HAP-1 (cell line): ENCODE measurements at regions not wholly inside any gene's neighbourhood (a gene's known extent, or its start where the extent isn't known, plus 50 kb on each side); places are given as distances from the start of the nearest gene placed in this dataset.

Source experiments
- DNase-seq, 2 experiments: peaks; one replicate each; pipeline ENCODE4 v3.0.0-alpha.2; 2016 to 2020; ENCODE audit warnings: low spot score in 2 of 2
- H3K27me3 ChIP-seq: fragments of 250-450 bp; sonication (Bioruptor Pico); 2 replicates; pipeline ENCODE4 v1.5.1; 2020; ENCODE audit warnings: low read depth, mild to moderate bottlenecking, moderate library complexity
- H3K36me3 ChIP-seq: fragments of 250-450 bp; sonication (Bioruptor Pico); replicated peaks from 2 replicates; pipeline ENCODE4 v1.5.1; 2020; ENCODE audit warnings: mild to moderate bottlenecking
- H3K4me1 ChIP-seq: fragments of 250-450 bp; sonication (Bioruptor Pico); 2 replicates; pipeline ENCODE4 v1.5.1; 2020; ENCODE audit warnings: mild to moderate bottlenecking
- H3K4me3 ChIP-seq: fragments of 250-450 bp; sonication (Bioruptor Pico); 2 replicates; pipeline ENCODE4 v1.5.1; 2020; ENCODE audit warnings: mild to moderate bottlenecking, moderate library complexity
- H3K9me3 ChIP-seq: fragments of 250-450 bp; sonication (Bioruptor Pico); 2 replicates; pipeline ENCODE4 v1.5.1; 2020; ENCODE audit warnings: mild to moderate bottlenecking, moderate library complexity
- in situ Hi-C: fragments of 300-500 bp; cut with MboI; formaldehyde crosslinking; loops from 3 replicates; pipeline ENCODE4 v1.14.3; 2020; ENCODE audit warnings: low sequenced_read_pairs, inconsistent platforms, mixed read lengths

- no peak for DNase-seq
- Histone ChIP-seq H3K36me3 (no peaks in the 10 kb centered on the region), H3K27me3 (no peaks in the 10 kb centered on the region), H3K4me1 (peaks cover 4% of the 10 kb centered on the region), H3K4me3 (no peak overlapping the region), H3K9me3 (no peaks in the 10 kb centered on the region)
- in situ Hi-C loops, result no loop called here
Measured at GRCh38 chr3:115498421-115498820, 124.9 kb upstream of the GAP43 start.

GRCh38 chr3:115498898-115499297, 124.4 kb upstream of the GAP43 start:
- DNase-seq, result no peak
- no peaks in the 10 kb centered on the region for H3K36me3 ChIP-seq
- in situ Hi-C loops, result no loop called here
- no peaks in the 10 kb centered on the region; the same call in 1 of the 2 replicates for H3K4me1 ChIP-seq
- H3K4me3 ChIP-seq, result no peak overlapping the region
- no peaks in the 10 kb centered on the region for H3K9me3 ChIP-seq
- no peaks in the 10 kb centered on the region for H3K27me3 ChIP-seq

GRCh38 chr3:115499666-115500065, 123.6 kb upstream of the GAP43 start:
- H3K4me1 ChIP-seq, result no peaks in the 10 kb centered on the region
- H3K9me3 ChIP-seq, result no peaks in the 10 kb centered on the region
- no peak overlapping the region for H3K4me3 ChIP-seq
- in situ Hi-C loops, result no loop called here
- no peaks in the 10 kb centered on the region for H3K27me3 ChIP-seq
- H3K36me3 ChIP-seq, result no peaks in the 10 kb centered on the region
- no peak for DNase-seq

DNA sequence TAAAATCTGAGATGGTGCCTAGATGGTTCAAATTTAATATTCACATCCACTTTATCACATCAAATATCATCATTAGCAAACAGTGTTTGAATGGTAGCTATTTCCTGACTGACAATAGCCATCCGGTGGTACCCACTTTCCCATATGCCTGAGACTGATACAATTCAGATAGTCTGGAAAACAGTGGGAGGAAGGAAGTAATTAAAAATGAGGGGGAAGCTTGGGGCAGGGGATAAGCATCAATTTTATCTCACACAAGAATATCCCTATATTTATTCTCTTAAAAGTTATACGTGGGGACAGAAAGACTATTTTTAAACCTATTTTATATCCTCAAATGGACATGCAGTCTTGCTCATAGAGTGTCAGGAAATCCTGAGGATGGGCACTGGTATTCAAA, 122.5 kb upstream of the GAP43 start:
- Histone ChIP-seq H3K36me3 (no peaks in the 10 kb centered on the region), H3K4me1 (no peaks in the 10 kb centered on the region), H3K9me3 (no peaks in the 10 kb centered on the region), H3K27me3 (no peaks in the 10 kb centered on the region), H3K4me3 (no peak overlapping the region)
- in situ Hi-C loops, result no loop called here
- DNase-seq, result no peak

DNA sequence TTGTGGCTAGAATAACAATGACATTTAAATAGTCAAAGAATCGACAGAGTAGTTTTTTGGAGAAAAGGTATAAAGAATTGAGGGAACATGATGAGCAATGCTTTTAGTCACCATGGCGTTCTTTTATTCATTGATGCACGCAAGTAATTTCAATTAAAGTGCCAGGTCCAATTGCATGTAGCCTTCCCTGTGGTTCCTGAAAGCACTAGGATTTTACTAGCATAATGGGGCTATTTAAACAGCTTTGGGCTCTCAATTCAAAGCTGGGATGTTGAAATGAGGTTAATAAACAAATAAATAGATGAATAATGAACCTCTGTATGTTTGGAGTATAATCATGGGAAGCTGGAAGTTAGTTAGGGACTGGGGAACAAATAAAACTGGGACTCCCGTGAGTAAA, 121.2 kb upstream of the GAP43 start:
- no peaks in the 10 kb centered on the region for H3K27me3 ChIP-seq
- H3K36me3 ChIP-seq, result no peaks in the 10 kb centered on the region
- H3K4me1 ChIP-seq, result no peaks in the 10 kb centered on the region
- no peak for DNase-seq
- in situ Hi-C loops, result no loop called here
- H3K9me3 ChIP-seq, result no peaks in the 10 kb centered on the region
- H3K4me3 ChIP-seq, result no peak overlapping the region

GRCh38 chr3:115503394-115503793, 119.9 kb upstream of the GAP43 start:
- DNase-seq, result no peak

DNA sequence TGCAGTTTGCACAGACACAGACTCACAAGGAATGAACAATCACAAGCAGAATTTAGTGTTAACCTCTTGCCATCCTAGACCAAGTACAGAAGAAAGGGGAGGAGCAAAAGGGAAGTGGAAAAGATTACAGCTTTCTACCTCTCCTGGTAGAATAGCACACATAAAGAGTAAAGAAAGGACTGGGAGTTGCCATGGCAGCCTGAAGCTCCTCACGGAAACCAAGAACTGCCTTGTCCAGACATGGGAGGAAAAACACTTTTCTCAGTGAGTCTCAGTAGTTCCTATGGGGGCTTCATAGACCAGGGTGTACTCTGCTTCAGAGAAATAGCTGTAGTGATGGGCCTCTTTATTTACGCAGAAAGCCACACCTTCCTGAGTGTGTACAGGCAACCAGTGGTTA, 114.7 kb upstream of the GAP43 start:
- in situ Hi-C loops, result no loop called here
- no peaks in the 10 kb centered on the region for H3K36me3 ChIP-seq
- no peak for DNase-seq
- peaks cover 12% of the 10 kb centered on the region for H3K4me1 ChIP-seq
- H3K9me3 ChIP-seq, result no peaks in the 10 kb centered on the region
- H3K27me3 ChIP-seq, result no peaks in the 10 kb centered on the region
- no peak overlapping the region for H3K4me3 ChIP-seq

More at GRCh38 chr3:115503394-115503793, 119.9 kb upstream of the GAP43 start:
- Histone ChIP-seq H3K9me3 (no peaks in the 10 kb centered on the region), H3K4me3 (no peak overlapping the region), H3K27me3 (no peaks in the 10 kb centered on the region), H3K4me1 (no peaks in the 10 kb centered on the region), H3K36me3 (no peaks in the 10 kb centered on the region)
- in situ Hi-C loops, result no loop called here

DNA sequence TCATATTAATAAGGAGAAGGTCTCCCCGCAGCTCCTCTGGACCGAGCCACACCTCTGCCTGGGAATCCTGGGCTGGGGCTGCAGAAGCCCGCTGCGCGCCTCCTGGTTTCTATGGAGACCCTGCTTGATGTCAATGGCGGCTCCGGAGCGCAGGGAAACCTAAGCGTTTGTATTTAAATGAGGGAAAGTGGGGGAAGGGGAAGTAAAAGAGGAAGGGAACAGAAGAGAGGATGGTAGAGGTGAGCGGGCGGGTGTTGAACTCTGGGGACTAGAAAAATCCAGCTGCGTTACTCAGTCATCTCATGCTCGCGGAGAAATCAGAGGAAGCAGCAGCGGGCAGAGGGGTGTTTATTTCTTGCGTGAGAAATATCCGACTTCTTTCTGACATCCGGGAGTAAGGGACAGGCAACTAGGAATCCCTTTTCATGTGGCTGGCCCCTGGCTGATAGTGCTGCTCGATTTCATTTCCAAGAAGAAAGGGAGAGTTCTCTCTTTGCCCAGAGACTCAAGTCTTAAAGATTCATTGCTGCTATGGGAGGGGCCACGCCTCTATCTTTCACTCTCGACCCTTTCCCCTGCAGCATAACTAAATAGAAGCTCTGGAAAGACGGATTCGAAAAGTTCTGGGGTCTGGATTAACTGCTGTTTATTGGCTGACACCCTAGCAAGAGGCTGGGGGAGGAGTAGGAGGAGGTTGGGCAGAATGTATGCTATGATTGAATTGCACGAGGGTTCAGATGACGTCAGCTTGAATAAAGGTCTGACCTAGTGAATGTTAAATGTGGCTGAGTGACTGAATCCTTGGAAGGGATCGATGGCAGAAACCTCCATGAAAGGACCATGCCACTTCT, 110.5 kb upstream of the GAP43 start:
- Histone ChIP-seq H3K27me3 (no peaks in the 10 kb centered on the region), H3K4me3 (peak overlapping the region; percentile 32)
- peak; percentile 65 to 79 for DNase-seq

GRCh38 chr3:115513416-115513800, 109.9 kb upstream of the GAP43 start:
- no peaks in the 10 kb centered on the region for H3K36me3 ChIP-seq
- H3K9me3 ChIP-seq, result no peaks in the 10 kb centered on the region
- no peaks in the 10 kb centered on the region for H3K27me3 ChIP-seq
- no peak for DNase-seq
- H3K4me1 ChIP-seq, result peaks cover 12% of the 10 kb centered on the region
- H3K4me3 ChIP-seq, result peak overlapping the region; percentile 32
- in situ Hi-C loops, result no loop called here

More for the DNA sequence above, 110.5 kb upstream of the GAP43 start:
- H3K9me3 ChIP-seq, result no peaks in the 10 kb centered on the region
- in situ Hi-C loops, result no loop called here
- H3K36me3 ChIP-seq, result no peaks in the 10 kb centered on the region
- H3K4me1 ChIP-seq, result peaks cover 12% of the 10 kb centered on the region

DNA sequence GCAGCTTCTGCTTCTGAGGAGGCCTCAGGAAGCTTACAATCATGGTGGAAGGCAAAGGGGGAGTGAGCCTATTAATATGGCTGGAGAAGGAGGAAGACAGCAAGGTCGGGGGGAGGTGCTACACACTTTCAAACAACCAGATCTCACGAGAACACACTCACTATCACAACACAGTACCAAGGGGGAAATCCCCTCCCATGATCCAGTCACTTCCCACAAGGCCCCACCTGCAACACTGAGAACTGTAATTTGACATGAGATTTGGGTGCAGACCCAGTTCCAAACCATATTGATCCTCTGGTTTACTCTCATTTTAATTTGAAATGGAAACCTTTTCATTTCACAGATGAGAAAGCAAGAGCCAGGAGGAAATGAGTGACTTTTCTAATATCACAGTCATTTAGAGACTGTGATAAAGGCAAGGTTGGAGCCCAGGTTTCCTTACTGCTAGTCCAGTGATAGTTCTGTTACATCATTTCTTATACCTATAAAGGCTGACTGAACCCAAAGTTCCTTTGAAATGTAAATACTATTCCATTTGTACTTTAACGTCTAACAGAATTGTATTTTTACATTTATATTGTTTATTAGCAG, 105.8 kb upstream of the GAP43 start:
- no peaks in the 10 kb centered on the region for H3K27me3 ChIP-seq
- in situ Hi-C loops, result no loop called here

GRCh38 chr3:115518100-115518852, 105.0 kb upstream of the GAP43 start:
- no peaks in the 10 kb centered on the region for H3K9me3 ChIP-seq
- no peaks in the 10 kb centered on the region for H3K27me3 ChIP-seq
- H3K36me3 ChIP-seq, result no peaks in the 10 kb centered on the region
- in situ Hi-C loops, result no loop called here
- peak; percentile 13 to 50 for DNase-seq
- no peak overlapping the region for H3K4me3 ChIP-seq
- H3K4me1 ChIP-seq, result peaks cover 3% of the 10 kb centered on the region

More for the DNA sequence above, 105.8 kb upstream of the GAP43 start:
- no peak overlapping the region for H3K4me3 ChIP-seq
- peaks cover 7% of the 10 kb centered on the region for H3K4me1 ChIP-seq
- H3K36me3 ChIP-seq, result no peaks in the 10 kb centered on the region
- no peaks in the 10 kb centered on the region for H3K9me3 ChIP-seq
- DNase-seq, result no peak

DNA sequence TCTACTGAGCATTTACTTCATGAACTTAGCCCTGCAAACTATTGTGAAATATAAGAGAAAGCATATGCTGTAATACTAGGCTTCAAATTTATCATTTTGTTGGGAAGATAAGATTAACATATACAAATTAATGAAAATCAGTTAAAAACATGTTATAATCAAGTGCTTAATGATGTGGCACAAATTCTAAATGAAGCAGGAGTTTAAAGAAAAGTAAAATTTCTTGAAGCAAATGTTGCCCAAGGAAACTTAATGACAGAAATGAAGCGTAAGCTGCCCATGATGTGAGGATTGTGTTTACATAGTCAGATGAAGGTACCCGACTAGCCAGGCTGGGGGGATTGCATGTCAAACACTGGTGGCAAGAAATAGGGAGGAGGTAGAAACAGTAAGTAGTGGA, 103.1 kb upstream of the GAP43 start:
- Histone ChIP-seq H3K4me1 (no peaks in the 10 kb centered on the region), H3K4me3 (no peak overlapping the region), H3K27me3 (no peaks in the 10 kb centered on the region), H3K9me3 (no peaks in the 10 kb centered on the region), H3K36me3 (no peaks in the 10 kb centered on the region)
- no peak for DNase-seq
- in situ Hi-C loops, result no loop called here

DNA sequence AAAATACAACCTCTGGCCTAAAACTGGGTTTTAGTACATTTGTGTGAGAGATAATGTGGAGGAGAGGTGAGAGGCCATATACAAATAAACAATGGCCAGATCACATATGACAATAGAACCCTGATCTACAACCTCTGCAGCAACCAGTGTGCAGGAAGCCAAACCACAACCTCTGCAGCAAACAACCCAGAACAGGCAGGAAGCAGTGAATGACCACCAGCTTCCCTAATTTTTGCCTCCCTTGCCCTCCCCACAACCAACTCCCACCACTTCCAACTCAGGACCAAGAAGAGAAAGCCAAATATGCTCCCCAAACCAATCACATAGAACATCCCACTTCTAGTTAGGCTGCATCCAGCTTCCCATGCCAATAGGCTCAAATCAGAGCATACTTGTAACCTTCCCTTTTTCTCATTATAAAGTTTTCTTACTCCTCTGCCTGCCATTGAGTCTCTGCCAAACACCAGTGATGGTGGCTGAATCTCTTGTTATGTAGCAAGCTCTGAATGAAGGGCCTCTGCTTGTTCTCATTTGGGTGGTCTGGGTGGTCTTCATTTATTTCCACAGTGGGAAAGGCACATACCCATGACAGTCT, 102.6 kb upstream of the GAP43 start:
- Histone ChIP-seq H3K9me3 (no peaks in the 10 kb centered on the region), H3K27me3 (no peaks in the 10 kb centered on the region), H3K4me1 (no peaks in the 10 kb centered on the region), H3K36me3 (no peaks in the 10 kb centered on the region), H3K4me3 (no peak overlapping the region)
- in situ Hi-C loops, result no loop called here
- DNase-seq, result no peak
